ENCODE measurements at regions not wholly inside any gene's neighbourhood (a gene's known extent, or its start where the extent isn't known, plus 50 kb on each side); places are given as distances from the start of the nearest gene placed in this dataset.

DNA sequence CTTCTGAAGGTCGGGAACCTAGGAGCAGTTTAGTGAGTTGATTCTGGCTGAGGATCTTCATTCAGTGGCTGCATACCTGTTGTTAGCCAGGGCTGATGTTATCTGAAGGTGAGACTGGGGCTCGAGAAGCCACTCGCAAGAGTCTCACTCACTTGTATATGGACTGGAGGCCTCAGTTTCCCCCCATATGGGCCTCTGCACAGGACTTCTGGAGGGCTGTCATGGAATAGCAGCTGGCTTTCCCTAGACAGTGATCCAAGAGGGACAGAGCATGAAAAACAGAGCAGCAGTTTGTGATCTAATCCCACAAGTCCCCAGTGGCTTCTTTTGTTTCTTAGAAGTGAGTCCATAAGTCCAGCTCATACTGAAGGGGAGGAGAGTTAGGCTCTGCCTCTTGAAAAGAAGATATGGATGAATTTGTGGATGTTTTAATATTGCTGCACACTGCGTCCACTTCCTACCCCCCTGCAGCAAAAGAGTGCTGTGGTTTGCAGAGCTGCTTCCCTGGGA lies 623.4 kb downstream of the CDH26 start:
- DNase-seq (ENCODE audit: low spot score) = no peak

GRCh38 chr20:60583741-60584140 lies 625.5 kb downstream of the CDH26 start:
- DNase-seq (ENCODE audit: low spot score) = no peak

DNA sequence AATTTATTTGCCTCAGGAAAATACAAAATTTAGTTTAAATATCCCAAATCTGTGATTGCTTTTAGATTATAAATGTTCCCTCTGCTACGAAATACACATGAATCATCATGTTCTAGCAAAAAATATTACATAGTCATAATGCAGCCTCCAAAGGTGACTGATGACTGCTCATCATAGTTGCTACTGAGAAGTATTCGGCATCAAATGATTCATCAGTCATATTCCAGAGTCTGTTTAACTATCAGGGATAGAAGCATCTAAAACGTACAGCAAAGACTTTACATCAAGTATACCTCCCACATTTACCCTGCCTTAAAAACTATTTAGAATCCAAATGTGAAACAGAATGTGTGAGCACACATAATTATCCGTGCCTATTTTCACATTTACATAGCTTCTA lies 626.0 kb downstream of the CDH26 start:
- DNase-seq (ENCODE audit: low spot score) = no peak

DNA sequence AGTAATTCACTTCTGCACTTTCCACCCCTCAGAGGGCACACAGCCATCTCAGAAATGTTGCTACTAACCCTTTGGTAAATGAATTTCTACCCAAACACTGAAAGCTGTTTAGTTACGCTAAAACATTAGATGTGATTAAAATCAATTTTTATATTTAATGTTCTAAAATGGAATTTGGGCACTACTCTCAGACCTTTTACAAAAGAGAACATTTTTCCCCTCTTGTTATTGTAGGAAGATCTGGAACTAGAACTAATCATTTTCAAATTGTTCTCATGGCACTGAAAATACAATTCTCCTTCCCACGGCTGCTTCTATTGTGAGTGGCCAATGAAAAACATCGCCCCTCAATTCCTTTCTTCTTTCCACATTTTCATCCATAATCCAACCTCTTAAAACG lies 627.4 kb downstream of the CDH26 start:
- no peak for DNase-seq (ENCODE audit: low spot score)

GRCh38 chr20:60586269-60587050 lies 628.2 kb downstream of the CDH26 start:
- DNase-seq (ENCODE audit: low spot score) = no peak

- no peak for DNase-seq (ENCODE audit: low spot score)
These were observed 629.8 kb downstream of the CDH26 start for GRCh38 chr20:60587986-60588385.

- DNase-seq (ENCODE audit: low spot score) = peak; percentile 1
These were observed 631.4 kb downstream of the CDH26 start for GRCh38 chr20:60589623-60590022.

DNA sequence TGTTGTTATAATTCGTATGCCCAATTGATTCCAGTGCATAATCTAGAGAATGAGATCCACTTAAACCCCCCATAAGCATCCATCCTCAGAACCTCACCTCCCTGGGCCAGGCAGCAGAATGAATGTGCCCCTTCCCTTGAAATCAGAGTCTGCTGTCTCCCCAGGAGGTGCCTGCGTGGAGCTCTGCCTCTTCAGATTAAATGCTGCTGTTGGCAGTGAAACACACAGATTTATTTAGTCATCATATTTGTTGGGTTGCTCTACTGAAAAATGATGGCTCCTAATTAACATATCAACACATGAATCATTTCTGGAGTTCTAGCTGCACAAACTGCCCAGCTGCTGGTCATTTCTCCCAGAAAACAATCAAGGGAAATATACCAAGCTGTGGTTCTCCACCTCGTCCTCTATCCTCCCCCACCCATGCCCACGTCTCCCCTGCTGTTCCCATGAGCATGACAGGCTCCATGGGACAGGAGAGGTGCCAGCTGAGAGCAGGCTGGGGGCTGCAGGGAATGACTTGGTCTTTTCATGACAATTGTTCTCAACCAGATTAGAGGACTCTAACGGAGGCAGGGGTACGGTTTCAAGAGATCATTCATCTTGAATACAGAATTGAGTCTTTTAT lies 633.1 kb downstream of the CDH26 start:
- DNase-seq (ENCODE audit: low spot score) = no peak

GRCh38 chr20:60598528-60598927 lies 640.3 kb downstream of the CDH26 start:
- DNase-seq (ENCODE audit: low spot score) = no peak

DNA sequence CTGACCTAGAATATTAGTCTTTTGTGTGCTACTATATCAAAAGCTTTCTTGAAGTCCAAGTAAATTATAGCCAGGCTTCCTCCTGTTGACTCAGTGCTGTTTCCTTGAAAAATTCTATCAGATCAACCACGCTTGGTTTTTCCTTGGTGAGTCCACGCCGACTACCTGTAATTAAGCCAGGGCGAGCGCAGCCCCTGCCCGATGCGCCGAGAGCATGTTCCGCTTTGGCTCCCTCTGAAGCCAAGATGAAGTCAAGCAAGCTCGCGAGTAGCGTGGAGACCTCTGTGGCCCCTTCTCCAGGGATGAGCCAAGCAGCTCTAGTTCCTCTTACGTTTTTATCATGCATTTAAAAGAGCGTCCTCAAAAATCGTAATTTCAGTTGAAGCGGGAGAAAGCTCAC lies 641.2 kb downstream of the CDH26 start:
- no peak for DNase-seq (ENCODE audit: low spot score)

- DNase-seq (ENCODE audit: low spot score) = no peak
These were observed 641.8 kb downstream of the CDH26 start for GRCh38 chr20:60600036-60600435.

GRCh38 chr20:60624066-60624465 lies 628.0 kb upstream of the CDH4 start:
- no peak for DNase-seq (ENCODE audit: low spot score)

GRCh38 chr20:60627751-60628565 lies 624.1 kb upstream of the CDH4 start:
- DNase-seq (ENCODE audit: low spot score) = no peak

DNA sequence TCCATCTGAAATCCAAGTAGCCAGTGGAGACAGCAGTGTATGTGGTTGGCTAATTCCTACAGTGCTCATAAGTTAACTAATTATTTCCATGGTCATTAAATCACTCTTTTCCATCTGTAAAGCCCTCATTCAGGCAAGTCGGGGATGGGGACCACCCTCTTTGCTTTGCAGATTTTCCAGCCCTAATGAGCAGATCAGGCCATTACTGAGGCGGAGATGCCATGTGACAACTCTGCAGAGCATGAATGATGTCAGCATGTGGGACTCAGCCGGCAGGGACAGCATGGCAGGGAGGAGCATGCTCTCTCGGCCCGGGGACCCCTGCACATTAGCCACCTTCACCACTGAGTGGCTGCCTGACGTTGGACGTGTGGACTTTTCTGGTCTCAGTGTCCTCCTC lies 623.3 kb upstream of the CDH4 start:
- no peak for DNase-seq (ENCODE audit: low spot score)

GRCh38 chr20:60629206-60629605 lies 622.9 kb upstream of the CDH4 start:
- DNase-seq (ENCODE audit: low spot score) = no peak

- DNase-seq (ENCODE audit: low spot score) = no peak
These were observed 621.5 kb upstream of the CDH4 start for GRCh38 chr20:60630609-60631008.

DNA sequence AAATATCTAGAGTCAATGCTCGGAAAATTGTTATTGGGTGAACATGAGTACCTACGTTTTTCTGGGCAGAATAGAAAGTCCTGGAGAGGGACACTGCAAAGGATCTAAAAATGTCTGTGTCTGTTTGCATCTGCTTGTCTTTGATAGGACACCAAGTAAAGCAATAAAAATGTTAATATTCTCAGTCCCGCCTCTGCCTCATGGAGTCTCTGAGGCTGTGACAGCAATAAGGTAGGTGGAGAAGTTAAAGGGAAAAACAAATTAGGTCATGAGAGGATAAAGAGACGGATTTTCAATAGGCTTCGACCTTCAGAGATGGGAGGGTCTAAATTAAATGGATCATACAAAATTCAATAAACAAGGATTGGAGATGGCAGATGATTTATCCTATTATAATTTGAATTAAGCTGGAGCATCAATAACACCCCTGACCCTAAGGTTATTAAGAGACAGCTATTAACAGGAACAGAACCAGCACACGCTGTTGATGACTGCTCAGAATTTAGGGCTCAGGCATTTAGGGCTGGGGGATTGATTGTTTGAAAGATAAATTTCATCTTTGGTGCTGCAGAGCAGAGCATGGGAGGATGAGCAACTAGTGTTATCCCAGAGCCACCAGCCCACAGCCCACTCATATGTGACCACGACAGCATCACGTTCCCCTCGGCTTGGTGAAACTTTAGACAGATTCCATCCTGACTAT lies 620.3 kb upstream of the CDH4 start:
- DNase-seq (ENCODE audit: low spot score) = no peak

GRCh38 chr20:60632391-60633262 lies 619.4 kb upstream of the CDH4 start:
- no peak for DNase-seq (ENCODE audit: low spot score)

- no peak for DNase-seq (ENCODE audit: low spot score)
These were observed 617.4 kb upstream of the CDH4 start for GRCh38 chr20:60634491-60635172.

DNA sequence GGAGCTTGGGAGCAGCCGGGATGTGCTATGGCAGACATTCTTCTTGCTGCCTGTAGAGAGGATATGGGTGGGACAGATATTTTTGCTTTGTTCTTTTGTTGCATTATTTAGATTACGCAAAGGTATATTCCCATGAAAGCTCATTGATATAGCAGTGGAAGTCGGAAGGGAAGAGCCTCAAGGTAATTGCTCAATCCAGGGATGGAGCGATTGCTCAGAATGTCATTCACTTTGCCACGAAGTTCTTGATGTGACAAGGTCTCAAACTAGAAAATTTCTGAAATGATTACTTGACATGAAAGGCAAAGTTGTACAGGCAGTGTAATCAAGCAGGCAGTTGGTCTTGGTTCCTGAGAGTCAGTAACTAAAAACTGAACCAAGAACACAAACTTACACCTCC lies 615.6 kb upstream of the CDH4 start:
- no peak for DNase-seq (ENCODE audit: low spot score)

GRCh38 chr20:60637801-60638200 lies 614.3 kb upstream of the CDH4 start:
- DNase-seq (ENCODE audit: low spot score) = no peak
